ENCODE measurements at regions not wholly inside any gene's neighbourhood (a gene's known extent, or its start where the extent isn't known, plus 50 kb on each side); places are given as distances from the start of the nearest gene placed in this dataset.

GRCh38 chr4:77413766-77414165, 191.9 kb upstream of the CXCL13 start:
- Histone ChIP-seq H3K27me3 (ENCODE audit: insufficient read depth, poor library complexity, severe bottlenecking) (peaks cover 10% of the 10 kb centered on the region), H3K4me3 (replicated peaks; ENCODE audit: insufficient read depth, low read length) (no peak overlapping the region), H3K27ac (replicated peaks) (no peak overlapping the region)
- TF ChIP-seq CTCF (IDR thresholded peaks at IDR 0.05; ENCODE audit: insufficient read depth, low read length), result no peak
- TF ChIP-seq REST (IDR thresholded peaks at IDR 0.05; ENCODE audit: insufficient replicate concordance, low read depth), result no peak
- TF ChIP-seq GABPA (IDR thresholded peaks at IDR 0.05; ENCODE audit: low read depth), result no peak
- TF ChIP-seq SPI1 (IDR thresholded peaks at IDR 0.05; ENCODE audit: borderline replicate concordance, low read depth), result no peak
- TF ChIP-seq POLR2AphosphoS5 (IDR thresholded peaks at IDR 0.05; ENCODE audit: low read depth), result no peak
- no peak for DNase-seq (ENCODE audit: low read depth in 1 of 2, low spot score in 1 of 2)

GRCh38 chr4:77415689-77416088, 189.9 kb upstream of the CXCL13 start:
- DNase-seq (ENCODE audit: low read depth in 1 of 2, low spot score in 1 of 2), result no peak
- Histone ChIP-seq H3K4me3 (replicated peaks; ENCODE audit: insufficient read depth, low read length) (no peak overlapping the region), H3K27me3 (ENCODE audit: insufficient read depth, poor library complexity, severe bottlenecking) (peaks cover 9% of the 10 kb centered on the region), H3K27ac (replicated peaks) (no peak overlapping the region)
- TF ChIP-seq CTCF (IDR thresholded peaks at IDR 0.05; ENCODE audit: insufficient read depth, low read length) (no peak), REST (IDR thresholded peaks at IDR 0.05; ENCODE audit: insufficient replicate concordance, low read depth) (no peak), GABPA (IDR thresholded peaks at IDR 0.05; ENCODE audit: low read depth) (no peak), SPI1 (IDR thresholded peaks at IDR 0.05; ENCODE audit: borderline replicate concordance, low read depth) (no peak), POLR2AphosphoS5 (IDR thresholded peaks at IDR 0.05; ENCODE audit: low read depth) (no peak)

GRCh38 chr4:77418333-77418732, 187.3 kb upstream of the CXCL13 start:
- Histone ChIP-seq H3K27ac (replicated peaks) (no peak overlapping the region), H3K27me3 (ENCODE audit: insufficient read depth, poor library complexity, severe bottlenecking) (peaks cover 4% of the 10 kb centered on the region), H3K4me3 (replicated peaks; ENCODE audit: insufficient read depth, low read length) (no peak overlapping the region)
- DNase-seq (ENCODE audit: low read depth in 1 of 2, low spot score in 1 of 2), result no peak
- TF ChIP-seq CTCF (IDR thresholded peaks at IDR 0.05; ENCODE audit: insufficient read depth, low read length) (no peak), GABPA (IDR thresholded peaks at IDR 0.05; ENCODE audit: low read depth) (no peak), POLR2AphosphoS5 (IDR thresholded peaks at IDR 0.05; ENCODE audit: low read depth) (no peak), REST (IDR thresholded peaks at IDR 0.05; ENCODE audit: insufficient replicate concordance, low read depth) (no peak), SPI1 (IDR thresholded peaks at IDR 0.05; ENCODE audit: borderline replicate concordance, low read depth) (no peak)
